Stimulated activated CD8-positive, alpha-beta memory T cell treated with anti-CD3 and anti-CD28 coated beads, Interleukin-4, amount 100 ng/mL, for 24 hours (primary cell): ENCODE measurements at regions not wholly inside any gene's neighbourhood (a gene's known extent, or its start where the extent isn't known, plus 50 kb on each side); places are given as distances from the start of the nearest gene placed in this dataset.
A peak's percentile ranks its signal among the peaks of the same experiment; 100 is the strongest.

Experiments used
- DNase-seq: peaks from one replicate; pipeline ENCODE4 v3.0.0-alpha.2; 2020; ENCODE audit warnings: low read depth

DNA sequence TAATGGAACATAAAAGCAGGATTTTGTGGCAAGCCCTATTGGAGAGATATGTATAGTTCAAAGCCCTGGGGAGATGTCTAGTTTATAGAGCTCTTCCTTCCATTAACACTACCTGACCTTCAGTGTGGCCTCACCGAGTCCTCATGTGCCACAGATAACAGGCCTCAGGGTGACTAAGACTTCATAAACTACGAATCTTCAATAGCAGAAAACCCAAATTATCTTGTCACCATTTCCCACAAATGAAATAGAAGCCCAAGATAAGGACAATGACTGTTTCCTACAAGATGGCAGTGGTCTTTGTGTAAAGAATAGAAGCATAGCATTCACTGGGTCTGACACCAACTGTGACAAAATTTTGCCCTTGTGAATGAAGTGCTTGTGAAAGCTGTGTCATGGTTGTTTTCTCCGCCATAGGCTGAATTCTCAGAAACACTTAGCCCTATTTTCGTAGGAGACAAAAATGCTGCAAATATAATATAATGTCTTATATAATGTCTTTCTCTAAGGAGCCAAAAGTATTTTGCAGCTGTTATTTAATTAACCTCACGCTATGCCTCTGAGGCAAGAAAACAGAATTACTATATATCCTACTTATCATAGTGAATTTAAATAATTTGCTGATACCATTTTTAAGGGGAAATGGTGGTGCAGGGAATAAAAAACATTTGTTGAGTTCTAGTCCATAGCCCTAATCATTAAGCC, 136.7 kb upstream of the CWC22 start:
- no peak for DNase-seq

DNA sequence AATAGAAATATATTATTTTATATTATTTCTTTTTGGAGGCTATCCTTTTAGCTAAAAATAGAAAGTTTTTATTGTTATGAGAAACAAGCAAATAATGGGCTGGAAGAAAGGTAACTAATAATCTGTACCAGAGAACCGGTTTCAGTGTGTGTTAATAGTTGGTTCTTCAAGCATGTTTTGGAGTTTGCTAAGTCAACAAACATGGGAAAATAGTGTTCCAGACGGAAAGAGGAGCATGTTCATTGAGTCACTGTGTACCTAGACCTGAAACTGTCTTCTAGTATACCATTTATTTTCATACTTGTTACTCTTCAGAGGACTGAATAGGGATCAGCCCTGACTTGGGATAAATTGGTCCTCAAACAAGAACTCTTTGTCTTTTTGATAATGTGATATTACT, 134.5 kb upstream of the CWC22 start:
- DNase-seq: no peak

DNA sequence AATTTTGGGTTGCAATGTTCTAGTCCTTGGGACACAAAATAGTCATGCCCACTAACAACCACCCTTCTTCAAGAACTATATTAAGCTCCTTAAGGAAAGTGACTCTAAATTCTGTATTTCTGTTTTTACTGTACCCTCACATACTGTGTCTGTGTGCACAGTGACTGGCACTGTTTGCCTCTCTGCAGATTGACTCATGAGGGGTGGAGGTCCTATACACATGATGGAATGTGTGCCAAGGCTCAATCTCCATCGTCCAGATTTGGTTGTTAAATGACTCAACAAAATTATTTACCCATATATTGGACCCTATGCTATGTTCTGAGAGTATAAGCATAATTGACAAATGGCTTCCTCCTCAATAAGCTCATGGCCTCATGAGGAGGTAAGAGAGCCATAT, 126.6 kb upstream of the CWC22 start:
- DNase-seq: no peak

DNA sequence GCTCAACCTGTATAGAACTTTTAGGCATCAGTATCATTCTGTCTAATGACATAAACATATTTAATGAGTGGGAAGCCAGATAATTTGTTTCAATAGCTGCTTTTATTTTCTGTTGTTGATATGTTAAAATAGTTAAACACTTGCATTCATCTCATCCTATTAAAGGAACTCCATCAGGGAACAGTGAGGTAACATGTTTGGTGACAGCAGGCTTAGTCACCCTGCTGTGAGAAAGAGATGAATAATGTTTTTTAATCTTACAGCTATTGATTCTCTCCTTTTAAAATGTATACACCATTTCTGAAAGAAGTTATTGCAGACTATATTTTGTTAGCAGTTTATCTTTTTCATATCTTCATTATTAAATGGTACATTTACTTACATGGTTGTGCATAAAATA, 123.3 kb upstream of the CWC22 start:
- no peak for DNase-seq

DNA sequence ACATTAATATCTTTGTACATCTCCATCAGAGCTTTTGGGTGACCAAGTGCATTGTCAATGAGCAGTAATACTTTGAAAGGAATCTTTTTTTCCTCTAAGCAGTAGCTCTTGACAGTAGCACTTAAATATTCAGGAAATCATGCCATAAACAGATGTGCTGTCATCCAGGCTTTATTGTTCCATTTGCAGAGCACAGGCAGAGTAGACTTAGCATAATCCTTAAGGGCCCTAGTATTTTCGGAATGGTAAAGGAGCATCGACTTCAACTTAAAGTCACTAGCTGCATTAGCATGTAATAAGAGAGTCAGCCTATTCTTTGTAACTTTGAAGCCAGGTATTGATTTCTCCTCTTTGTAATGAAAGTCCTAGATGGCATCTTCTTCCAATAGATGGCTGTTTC, 121.8 kb upstream of the CWC22 start:
- no peak for DNase-seq

DNA sequence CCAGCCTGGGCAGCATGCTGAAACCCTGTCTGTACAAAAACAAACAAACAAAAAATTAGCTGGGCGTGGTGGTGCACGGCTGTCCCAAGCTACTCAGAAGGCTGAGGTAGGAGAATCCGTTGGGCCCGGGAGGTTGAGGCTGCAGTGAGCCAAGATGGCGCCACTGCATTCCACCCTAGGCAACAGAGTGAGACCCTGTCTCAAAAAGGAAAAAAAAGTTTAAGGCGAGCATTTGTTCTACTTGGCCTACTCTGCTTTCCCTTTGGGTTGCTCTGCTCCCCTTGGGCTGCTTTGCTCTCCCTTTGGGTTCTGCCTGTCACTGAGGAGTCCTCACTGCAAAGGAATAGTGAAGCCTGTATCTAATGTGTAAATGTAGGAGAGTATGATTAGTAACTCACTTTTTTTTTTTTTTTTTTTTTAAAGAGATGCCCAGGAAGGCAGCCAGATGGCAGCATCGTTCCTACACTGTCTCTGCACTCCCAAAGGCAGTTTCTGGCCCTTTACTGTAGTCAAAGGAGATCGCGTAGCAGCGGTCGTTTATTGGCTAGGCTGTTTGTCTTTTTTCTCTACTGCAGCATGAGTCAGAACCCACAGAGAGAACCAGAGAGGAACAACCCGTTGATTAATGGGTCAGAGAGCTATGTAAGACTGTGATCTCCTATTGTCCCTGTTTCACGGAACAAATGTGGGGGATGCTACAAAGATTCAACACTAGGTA, 118.3 kb upstream of the CWC22 start:
- DNase-seq: peak; percentile 18

DNA sequence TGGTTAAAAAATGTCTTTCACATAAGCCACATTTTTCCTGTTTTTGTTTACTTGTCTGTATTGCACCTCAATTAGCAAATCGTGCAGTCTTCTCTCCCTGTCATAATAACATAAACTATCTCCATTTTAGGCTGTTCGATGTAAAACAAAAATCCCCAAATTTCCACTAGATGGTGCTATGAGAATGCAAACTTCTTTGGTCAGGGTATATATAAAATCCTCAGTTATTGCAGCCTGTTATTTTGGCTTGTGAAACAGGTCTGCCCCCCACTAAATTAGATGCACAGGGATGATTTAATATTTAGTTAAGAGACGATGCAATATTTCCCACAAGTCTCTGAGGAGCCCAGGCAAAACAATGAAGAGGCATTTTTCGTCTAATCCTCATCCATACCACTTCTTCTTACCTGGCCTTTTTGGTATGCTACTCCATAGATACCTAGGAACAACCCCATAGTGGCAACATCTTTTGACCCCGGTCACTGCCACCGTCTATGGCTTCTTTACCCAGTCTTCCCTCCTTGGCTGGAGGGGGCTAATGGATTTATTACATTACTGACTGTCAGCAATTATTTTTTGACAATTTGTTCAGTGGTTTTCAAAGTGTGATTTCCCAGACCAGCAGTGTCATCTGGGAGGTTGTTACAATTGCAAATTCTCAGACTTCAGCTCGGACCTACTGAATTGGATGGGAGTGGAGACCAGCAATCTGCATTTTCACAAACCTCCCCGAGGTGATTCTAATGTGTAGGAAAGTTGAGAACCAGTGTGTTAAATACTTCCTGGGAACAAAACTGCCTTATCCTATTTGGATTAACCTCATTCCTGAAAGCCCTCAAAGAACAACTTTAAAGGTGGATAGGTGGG, 117.4 kb upstream of the CWC22 start:
- DNase-seq: no peak

DNA sequence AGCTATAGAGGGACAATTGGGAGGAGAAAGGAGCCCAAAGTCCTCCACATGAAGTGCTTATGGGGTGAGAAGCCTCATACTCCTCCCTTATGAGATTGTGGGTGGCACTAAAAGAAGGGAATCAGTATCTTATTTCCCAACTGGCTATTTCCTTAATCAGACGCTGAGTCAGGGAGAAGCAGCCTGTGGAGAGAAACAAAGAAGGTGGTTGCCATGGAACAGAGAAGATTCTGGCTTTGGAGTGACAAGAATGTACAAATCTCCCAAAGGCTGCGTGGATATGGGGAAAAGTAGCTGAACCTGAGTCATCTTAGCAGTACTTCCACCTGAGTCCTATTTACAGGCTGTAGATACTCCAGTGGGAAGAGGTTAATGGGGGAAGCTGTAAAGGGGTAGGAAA, 115.8 kb upstream of the CWC22 start:
- no peak for DNase-seq

DNA sequence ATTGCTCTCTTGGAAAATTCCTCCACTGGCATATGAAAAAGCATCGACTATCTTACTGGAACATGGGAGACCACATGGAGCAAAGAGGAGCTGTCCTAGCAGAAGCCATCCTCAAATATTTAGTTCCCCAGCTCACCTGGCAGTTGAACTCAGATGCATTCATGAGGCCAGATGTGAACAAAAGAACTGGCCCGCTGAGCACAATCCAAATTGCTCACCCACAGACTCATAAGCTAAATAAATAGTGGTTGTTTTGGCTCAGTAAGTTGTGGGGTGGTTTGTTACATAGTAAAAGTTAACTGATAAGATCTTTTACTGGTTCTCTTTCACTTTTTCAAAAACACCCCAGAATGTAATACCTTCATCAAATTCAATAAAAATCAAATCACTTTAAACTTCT, 108.6 kb upstream of the CWC22 start:
- no peak for DNase-seq

DNA sequence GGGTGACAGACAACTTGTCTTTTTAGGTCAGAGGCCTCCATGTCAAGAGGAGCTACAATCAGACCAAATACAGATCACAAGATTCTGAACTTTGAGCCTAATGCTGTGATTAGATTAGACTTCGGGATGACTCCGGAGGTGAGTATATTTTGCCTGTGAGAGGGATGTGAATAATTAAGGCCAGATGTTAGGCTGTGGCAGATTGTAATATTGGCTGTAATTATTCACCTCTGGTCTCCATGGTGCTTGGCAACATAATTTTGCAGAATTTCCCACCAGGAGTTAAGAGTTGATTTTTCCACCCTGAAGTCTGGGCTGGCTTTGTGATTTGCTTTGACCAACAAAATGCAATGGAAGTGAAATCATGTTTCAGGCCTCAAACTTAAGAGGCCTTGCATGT, 108.2 kb upstream of the CWC22 start:
- DNase-seq: no peak

DNA sequence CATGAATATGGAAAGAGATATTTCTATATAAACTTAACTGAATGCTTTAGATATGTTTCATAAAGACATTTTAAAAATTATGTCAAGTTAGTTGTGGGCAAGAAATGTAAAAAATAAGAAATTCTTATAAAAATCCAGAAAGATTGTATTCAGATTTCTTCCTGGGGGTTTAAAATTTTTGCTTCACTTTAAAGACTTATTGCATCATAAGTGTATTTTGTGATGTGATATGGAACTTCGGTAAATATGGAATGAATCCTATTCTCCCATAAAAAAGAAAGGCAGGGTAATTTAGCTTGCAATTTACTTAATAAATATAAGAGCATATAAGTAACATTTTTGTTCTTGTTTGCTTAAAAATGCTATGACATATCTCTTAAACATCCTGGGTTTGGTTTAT, 104.8 kb upstream of the CWC22 start:
- DNase-seq: no peak

DNA sequence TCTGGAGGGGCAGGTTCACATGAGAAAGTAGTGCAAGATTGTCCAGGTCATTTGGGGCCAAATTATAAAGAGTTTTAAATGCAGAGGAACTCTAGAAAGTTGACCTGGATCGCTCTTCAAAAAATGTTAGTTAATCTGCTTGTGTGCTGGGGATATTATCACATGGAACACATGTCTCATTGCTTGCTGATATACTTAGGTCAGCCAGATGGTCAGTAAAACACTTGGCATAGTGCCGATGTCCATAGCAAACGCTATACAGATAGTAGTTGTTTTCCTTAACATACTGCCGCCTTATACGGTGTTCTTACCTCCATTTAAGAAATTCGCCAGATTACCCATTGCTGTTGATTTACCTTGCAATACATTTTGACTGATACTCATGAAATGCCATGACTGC, 103.4 kb upstream of the CWC22 start:
- DNase-seq: no peak

DNA sequence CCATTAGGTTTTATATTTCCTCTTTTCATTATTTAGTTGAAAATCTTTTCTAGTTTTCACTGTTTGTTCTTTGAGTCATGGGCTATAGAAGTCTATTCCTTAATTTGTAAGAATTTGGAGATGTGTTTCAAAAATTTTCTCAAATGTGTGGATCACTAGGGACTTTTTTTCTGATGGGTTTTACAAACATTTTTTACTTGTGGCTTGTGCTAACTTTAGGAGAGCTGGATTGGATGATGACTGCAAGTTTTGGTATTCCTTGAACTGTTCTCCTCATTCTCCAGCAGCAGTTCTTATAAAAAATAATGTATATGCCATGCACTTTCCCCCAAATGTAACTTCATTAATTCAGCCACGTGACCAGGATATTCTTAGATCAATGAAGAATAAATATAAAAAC, 94.7 kb upstream of the CWC22 start:
- no peak for DNase-seq

DNA sequence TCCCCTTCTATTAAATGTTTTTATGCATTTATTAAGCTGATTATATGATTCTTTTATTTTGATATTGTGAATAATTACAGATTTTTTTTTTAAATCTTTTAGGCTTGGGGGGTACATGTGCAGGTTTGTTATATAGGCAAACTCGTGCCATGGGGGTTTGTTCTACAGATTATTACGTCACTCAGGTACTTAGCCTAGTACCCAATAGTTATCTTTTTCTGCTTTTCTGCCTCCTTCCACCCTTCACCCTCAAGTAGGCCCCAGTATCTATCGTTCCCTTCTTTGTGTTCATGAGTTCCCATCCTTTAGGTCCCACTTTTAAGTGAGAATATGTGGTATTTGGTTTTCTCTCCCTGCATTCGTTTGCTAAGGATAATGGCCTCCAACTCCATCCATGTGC, 92.2 kb upstream of the CWC22 start:
- no peak for DNase-seq

DNA sequence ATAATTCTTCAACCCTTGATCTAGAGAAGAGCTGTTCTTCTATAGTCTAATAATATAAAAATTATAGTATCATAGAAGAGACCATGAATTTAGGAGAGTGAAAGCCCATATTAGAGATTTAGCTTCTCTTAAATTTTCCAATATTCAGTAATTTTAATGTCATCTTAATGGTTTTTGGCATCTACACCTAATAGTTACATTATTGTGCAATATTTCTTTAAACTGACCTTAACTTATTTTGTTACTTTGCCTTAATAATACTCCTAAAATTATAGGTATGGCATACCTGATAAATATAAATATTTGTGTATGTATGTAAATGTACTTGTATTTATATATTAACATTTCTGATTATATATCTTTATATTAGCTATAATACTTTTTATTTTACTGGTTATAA, 78.0 kb upstream of the CWC22 start:
- no peak for DNase-seq

DNA sequence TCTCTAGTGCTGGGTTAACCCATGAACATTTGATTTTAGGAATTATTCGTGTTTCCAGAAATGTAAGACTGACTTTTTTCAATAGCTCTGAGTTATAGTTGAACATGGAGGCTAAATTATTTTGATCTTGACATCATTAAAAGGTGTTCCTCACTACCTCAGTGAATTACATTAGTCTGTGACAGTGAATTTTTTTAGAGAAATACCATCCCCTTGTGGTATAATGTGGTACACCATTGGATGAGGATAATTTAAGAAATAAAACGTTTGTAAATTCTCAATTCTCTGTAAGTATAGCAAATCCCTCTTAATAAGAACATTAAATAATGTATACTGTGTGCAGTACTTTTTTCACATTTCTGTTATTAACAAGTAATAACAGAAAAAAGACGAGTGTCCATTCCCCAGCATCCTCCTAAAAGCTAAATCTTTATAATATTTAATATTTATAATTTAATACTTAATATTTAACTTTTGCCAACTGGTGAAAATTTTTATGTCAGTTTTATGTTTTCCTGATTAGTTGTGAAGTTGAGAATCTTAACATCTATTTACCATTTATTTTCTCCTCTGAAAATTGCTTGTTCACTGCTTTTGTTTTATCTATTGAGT, 70.3 kb upstream of the CWC22 start:
- DNase-seq: no peak

DNA sequence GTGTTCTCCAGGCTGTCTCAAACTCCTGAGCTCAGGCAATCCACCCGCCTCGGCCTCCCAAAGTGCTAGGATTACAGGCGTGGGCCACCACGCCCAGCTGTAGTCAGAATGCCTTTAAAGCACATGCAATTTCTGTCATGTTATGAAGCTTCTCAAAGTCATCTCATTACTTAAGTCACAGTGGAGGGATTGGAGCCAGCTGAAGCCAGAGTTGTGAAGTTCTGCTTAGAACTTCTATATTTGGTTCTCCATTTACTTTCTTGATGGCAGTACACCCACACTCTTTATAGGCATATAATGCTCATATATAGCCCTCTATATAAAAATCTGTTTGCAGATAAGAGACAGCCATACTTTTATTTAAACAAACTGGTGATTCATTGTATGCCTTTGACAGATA, 68.8 kb upstream of the CWC22 start:
- no peak for DNase-seq

DNA sequence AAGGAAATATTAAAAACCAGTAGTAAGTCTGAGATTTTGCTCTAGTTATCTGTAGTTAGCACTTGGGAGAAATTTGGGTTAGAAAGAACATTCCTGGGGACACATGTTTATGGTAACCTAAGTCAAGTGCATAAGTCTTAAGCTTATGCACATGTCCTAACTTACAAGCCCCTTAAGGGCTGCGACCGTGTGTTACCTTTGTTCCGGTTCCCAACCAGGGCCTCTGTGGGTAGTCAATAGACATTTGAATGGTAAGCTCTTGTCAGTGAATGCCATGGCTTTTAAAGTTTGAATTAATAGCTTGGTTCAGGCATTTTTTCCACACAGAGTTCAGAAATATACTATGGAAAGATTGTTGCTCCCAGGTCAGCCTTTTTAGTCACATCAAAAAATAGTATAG, 64.7 kb upstream of the CWC22 start:
- DNase-seq: no peak

DNA sequence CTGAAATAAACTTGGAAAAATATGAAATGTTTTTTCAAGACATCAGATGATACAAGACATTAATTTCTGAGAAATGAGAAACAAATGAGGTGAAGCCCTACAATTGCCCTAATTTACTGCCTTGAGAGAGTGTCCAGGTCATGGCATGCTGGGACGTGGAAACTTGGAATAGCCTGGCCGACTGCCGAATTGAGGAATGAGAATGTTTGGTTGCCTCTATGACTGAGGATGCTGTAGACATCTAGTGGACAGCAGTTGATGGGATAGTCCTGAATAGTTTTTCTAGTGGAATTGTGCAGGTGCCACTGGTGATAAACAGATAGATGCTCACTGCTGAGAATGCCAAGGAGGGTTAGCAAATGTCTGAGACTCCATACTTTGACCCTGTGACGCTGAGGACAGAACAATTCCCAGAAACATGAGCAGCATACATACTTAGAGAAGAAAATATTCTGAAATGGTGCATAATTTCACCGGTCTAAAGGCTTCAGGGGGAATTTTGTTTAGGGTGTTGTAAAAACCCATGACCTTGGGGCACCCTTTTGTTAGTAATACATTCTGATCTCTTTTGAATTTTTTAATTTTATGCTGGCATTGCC, 56.5 kb upstream of the CWC22 start:
- no peak for DNase-seq

DNA sequence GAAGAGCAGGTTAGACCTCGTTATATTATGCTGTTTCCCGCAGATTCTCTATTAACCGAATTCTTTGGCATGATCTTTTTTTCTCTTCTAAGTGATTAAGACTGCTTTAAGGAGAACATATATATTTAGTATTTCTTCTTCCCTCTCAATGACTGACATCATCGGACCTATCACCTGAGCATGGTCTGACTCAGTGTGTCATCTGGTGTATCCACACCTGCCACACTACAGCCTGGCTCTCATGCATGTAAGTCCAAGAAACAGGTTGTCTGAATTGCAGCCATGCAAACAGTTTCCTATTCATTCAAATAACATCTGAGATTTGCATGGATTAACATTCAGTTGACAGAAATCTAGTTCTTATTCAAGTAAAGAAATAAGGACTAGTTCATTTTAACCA, 55.1 kb upstream of the CWC22 start:
- DNase-seq: no peak

DNA sequence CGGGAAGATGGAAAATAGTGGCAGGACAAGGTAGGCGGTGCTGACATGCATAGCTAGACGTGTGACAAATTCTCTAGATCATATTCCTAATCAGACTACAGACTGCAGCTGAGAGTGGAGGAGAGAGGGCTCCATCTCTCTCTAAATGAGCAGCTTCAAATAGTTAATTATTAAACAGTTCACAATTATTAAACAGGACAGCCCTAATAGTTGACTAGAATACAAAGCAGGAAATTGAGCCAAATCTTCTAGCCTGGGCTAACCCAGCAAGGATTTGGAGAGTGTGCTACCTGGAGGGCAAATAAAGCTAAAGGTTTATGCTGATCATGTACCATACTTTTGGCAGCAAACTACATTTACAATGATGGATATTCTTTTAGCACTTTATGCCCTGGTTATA, 54.4 kb upstream of the CWC22 start:
- no peak for DNase-seq

DNA sequence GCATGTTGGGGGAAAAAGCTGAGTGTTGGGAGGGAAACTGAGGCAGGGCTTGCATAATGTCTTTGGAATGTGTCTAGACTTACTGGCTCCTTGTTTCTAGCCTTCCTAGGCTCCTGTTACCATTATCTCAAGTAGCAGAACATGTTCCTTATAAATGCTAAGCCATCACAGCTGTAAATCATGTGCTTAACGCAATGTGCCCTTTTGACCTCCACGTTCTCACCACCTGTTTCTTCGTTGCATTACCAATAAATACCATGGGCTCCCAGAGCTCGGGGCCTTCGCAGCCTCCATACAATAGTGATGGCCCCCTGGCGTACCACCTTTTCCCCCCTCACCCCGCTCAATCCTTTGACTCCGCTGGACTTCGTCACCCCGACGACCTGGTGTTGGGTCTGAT, 54.0 kb upstream of the CWC22 start:
- no peak for DNase-seq
